Astrocyte (in vitro differentiated cells and primary cell): ENCODE measurements at regions not wholly inside any gene's neighbourhood (a gene's known extent, or its start where the extent isn't known, plus 50 kb on each side); places are given as distances from the start of the nearest gene placed in this dataset.

ENCODE experiments used
- DNase-seq: peaks from one replicate; pipeline ENCODE4 v3.0.0-alpha.2; 2010; ENCODE audit warnings: low read depth
- FAIRE-seq: peaks from 2 replicates; lab custom pipeline; 2011; peaks lifted over from hg19 to GRCh38; lab: Jason Lieb, UNC
- H2AFZ ChIP-seq: 2 replicates; pipeline ENCODE4 v1.6.0; 2012; ENCODE audit warnings: low read depth, low read length, inconsistent platforms
- H3K27ac ChIP-seq: 2 replicates; pipeline ENCODE4 v1.5.1; 2011; ENCODE audit warnings: low read depth, low read length, inconsistent platforms
- H3K27me3 ChIP-seq: 2 replicates; pipeline ENCODE4 v1.6.0; 2011; ENCODE audit warnings: low read length, inconsistent platforms; ENCODE audit not compliant: insufficient read depth
- H3K36me3 ChIP-seq: 2 replicates; pipeline ENCODE4 v1.5.1; 2011; ENCODE audit warnings: low read length, inconsistent platforms; ENCODE audit not compliant: insufficient read depth
- H3K4me1 ChIP-seq: 2 replicates; pipeline ENCODE4 v1.5.1; 2011; ENCODE audit warnings: low read length, inconsistent platforms; ENCODE audit not compliant: insufficient read depth
- H3K4me2 ChIP-seq: 2 replicates; pipeline ENCODE4 v1.6.0; 2012; ENCODE audit warnings: low read length, inconsistent platforms
- H3K4me3 ChIP-seq: 2 replicates; pipeline ENCODE4 v1.5.1; 2011; ENCODE audit warnings: low read depth, mild to moderate bottlenecking, low read length, inconsistent platforms; ENCODE audit not compliant: insufficient read depth
- H3K79me2 ChIP-seq: 2 replicates; pipeline ENCODE4 v1.6.0; 2012; ENCODE audit warnings: mild to moderate bottlenecking, low read length, inconsistent platforms; ENCODE audit not compliant: insufficient read depth
- H3K9ac ChIP-seq: 2 replicates; pipeline ENCODE4 v1.6.0; 2012; ENCODE audit warnings: mild to moderate bottlenecking, low read length, inconsistent platforms
- H3K9me3 ChIP-seq: 2 replicates; pipeline ENCODE4 v1.5.1; 2012; ENCODE audit warnings: low read depth, mild to moderate bottlenecking, low read length, inconsistent platforms; ENCODE audit not compliant: insufficient read depth
- H4K20me1 ChIP-seq: 2 replicates; pipeline ENCODE4 v1.6.0; 2012; ENCODE audit warnings: low read length, inconsistent platforms; ENCODE audit not compliant: insufficient read depth
- H3K27ac Mint-ChIP-seq: one replicate; pipeline ENCODE4 v1.8.0; 2021; ENCODE audit warnings: mild to moderate bottlenecking, mixed read lengths; ENCODE audit not compliant: unreplicated experiment
- H3K27me3 Mint-ChIP-seq: one replicate; pipeline ENCODE4 v1.8.0; 2021; ENCODE audit warnings: low read depth, mixed read lengths; ENCODE audit not compliant: unreplicated experiment
- H3K36me3 Mint-ChIP-seq: one replicate; pipeline ENCODE4 v1.8.0; 2021; ENCODE audit warnings: low read depth, mixed read lengths; ENCODE audit not compliant: unreplicated experiment
- H3K4me1 Mint-ChIP-seq: one replicate; pipeline ENCODE4 v1.8.0; 2021; ENCODE audit warnings: low read depth, mixed read lengths; ENCODE audit not compliant: unreplicated experiment
- H3K4me3 Mint-ChIP-seq: one replicate; pipeline ENCODE4 v1.8.0; 2021; ENCODE audit warnings: mild to moderate bottlenecking, moderate library complexity, mixed read lengths; ENCODE audit not compliant: unreplicated experiment
- H3K9me3 Mint-ChIP-seq: one replicate; pipeline ENCODE4 v1.8.0; 2021; ENCODE audit warnings: mild to moderate bottlenecking, mixed read lengths; ENCODE audit not compliant: unreplicated experiment
- EZH2 ChIP-seq: IDR thresholded peaks from 2 replicates; pipeline ENCODE4 v1.6.1; 2012; ENCODE audit warnings: mild to moderate bottlenecking, low read length, inconsistent platforms; ENCODE audit not compliant: insufficient read depth
- TF ChIP-seq, protein P1 (sequence below): IDR thresholded peaks from 2 replicates; pipeline ENCODE4 v1.5.1; 2011; ENCODE audit warnings: low read depth, mild to moderate bottlenecking, inconsistent platforms, low read length, moderate library complexity; ENCODE audit not compliant: insufficient read depth

DNA sequence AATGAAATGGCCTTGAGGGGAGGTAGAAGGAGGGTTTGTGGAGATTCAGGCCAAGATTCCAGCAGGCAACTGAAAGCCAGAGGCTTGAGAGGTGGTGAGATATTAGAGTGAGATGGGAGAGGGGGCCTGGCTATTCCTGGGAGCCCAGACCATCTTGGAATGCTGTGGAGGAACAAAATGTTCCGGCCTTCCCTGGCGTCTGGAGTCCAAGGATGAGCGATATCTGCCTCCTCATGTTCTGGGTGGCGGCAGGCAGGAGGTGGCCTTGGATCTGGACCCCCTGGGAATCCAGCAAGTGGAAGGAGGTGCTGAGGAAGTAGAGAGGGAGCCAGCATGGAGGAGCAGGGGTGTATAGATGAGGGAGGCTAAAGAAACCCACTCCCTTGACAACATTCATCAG, 335.9 kb downstream of the CYP26B1 start:
- Histone ChIP-seq H3K4me3 (no peak overlapping the region), H3K79me2 (no peaks in the 10 kb centered on the region), H2AFZ (no peak overlapping the region), H4K20me1 (no peaks in the 10 kb centered on the region), H3K27me3 (peaks cover 5% of the 10 kb centered on the region), H3K9me3 (peaks cover 4% of the 10 kb centered on the region), H3K9ac (no peak overlapping the region), H3K36me3 (no peaks in the 10 kb centered on the region), H3K27ac (no peak overlapping the region), H3K4me2 (no peak overlapping the region), H3K4me1 (no peaks in the 10 kb centered on the region)
- Mint-ChIP-seq H3K27me3 (peaks cover 61% of the 10 kb centered on the region), H3K36me3 (no peaks in the 10 kb centered on the region), H3K9me3 (peaks cover 6% of the 10 kb centered on the region), H3K27ac (no peak overlapping the region), H3K4me1 (no peaks in the 10 kb centered on the region), H3K4me3 (no peak overlapping the region)
- TF ChIP-seq, protein P1, sequence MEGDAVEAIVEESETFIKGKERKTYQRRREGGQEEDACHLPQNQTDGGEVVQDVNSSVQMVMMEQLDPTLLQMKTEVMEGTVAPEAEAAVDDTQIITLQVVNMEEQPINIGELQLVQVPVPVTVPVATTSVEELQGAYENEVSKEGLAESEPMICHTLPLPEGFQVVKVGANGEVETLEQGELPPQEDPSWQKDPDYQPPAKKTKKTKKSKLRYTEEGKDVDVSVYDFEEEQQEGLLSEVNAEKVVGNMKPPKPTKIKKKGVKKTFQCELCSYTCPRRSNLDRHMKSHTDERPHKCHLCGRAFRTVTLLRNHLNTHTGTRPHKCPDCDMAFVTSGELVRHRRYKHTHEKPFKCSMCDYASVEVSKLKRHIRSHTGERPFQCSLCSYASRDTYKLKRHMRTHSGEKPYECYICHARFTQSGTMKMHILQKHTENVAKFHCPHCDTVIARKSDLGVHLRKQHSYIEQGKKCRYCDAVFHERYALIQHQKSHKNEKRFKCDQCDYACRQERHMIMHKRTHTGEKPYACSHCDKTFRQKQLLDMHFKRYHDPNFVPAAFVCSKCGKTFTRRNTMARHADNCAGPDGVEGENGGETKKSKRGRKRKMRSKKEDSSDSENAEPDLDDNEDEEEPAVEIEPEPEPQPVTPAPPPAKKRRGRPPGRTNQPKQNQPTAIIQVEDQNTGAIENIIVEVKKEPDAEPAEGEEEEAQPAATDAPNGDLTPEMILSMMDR: no peak
- TF ChIP-seq EZH2: no peak
- no peak for DNase-seq
- no peak for FAIRE-seq

DNA sequence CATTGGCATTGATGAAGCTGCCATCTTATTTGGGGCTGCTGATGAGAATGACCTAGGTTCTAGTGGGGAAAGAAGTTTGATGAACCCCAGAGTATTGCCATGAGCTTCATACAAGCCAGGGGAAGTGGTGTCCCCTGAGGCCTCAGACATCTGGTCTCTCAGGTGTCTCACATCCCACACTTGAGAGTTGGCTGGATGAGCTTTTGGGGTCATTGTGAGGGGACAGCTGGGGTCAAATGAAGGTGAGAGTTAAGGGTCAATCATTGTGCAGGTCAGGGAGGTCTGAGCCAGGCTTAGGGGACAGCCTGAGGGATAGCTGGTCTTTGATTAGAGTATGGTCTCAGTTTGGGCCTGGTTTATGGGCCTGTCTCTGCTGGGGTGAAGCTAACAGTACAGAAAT, 336.5 kb downstream of the CYP26B1 start:
- no peak overlapping the region for H3K27ac Mint-ChIP-seq
- no peak overlapping the region for H3K4me3 ChIP-seq
- peaks cover 4% of the 10 kb centered on the region for H3K9me3 ChIP-seq
- no peaks in the 10 kb centered on the region for H4K20me1 ChIP-seq
- no peak overlapping the region for H3K9ac ChIP-seq
- H3K4me1 ChIP-seq: no peaks in the 10 kb centered on the region
- TF ChIP-seq EZH2: no peak
- TF ChIP-seq, protein P1: no peak
- peaks cover 6% of the 10 kb centered on the region for H3K9me3 Mint-ChIP-seq
- no peak overlapping the region for H3K27ac ChIP-seq
- no peaks in the 10 kb centered on the region for H3K36me3 ChIP-seq
- H3K27me3 ChIP-seq: peaks cover 7% of the 10 kb centered on the region
- H3K27me3 Mint-ChIP-seq: peaks cover 56% of the 10 kb centered on the region
- DNase-seq (no peak), FAIRE-seq (no peak)
- no peaks in the 10 kb centered on the region for H3K36me3 Mint-ChIP-seq
- H2AFZ ChIP-seq: no peak overlapping the region
- no peaks in the 10 kb centered on the region for H3K79me2 ChIP-seq
- no peak overlapping the region for H3K4me3 Mint-ChIP-seq
- H3K4me1 Mint-ChIP-seq: no peaks in the 10 kb centered on the region
- H3K4me2 ChIP-seq: no peak overlapping the region

- peaks cover 4% of the 10 kb centered on the region for H3K9me3 ChIP-seq
- no peak overlapping the region for H3K9ac ChIP-seq
- H3K9me3 Mint-ChIP-seq: peaks cover 6% of the 10 kb centered on the region
- no peaks in the 10 kb centered on the region for H3K4me1 Mint-ChIP-seq
- no peaks in the 10 kb centered on the region for H3K79me2 ChIP-seq
- peaks cover 57% of the 10 kb centered on the region for H3K27me3 Mint-ChIP-seq
- no peak overlapping the region for H2AFZ ChIP-seq
- no peaks in the 10 kb centered on the region for H3K36me3 Mint-ChIP-seq
- H3K4me1 ChIP-seq: no peaks in the 10 kb centered on the region
- no peak for DNase-seq
- FAIRE-seq: no peak
- no peaks in the 10 kb centered on the region for H3K36me3 ChIP-seq
- H3K27ac ChIP-seq: no peak overlapping the region
- no peak overlapping the region for H3K4me3 Mint-ChIP-seq
- TF ChIP-seq, protein P1: no peak
- no peak for TF ChIP-seq EZH2
- no peaks in the 10 kb centered on the region for H4K20me1 ChIP-seq
- H3K4me2 ChIP-seq: no peak overlapping the region
- peaks cover 15% of the 10 kb centered on the region for H3K27me3 ChIP-seq
- no peak overlapping the region for H3K4me3 ChIP-seq
- H3K27ac Mint-ChIP-seq: no peak overlapping the region
Measured at GRCh38 chr2:71807581-71808451, 339.8 kb downstream of the CYP26B1 start.
